HG03135 (cell line): ENCODE measurements at regions not wholly inside any gene's neighbourhood (a gene's known extent, or its start where the extent isn't known, plus 50 kb on each side); places are given as distances from the start of the nearest gene placed in this dataset.

ENCODE experiments used
- ATAC-seq: cut with Tn5 transposase; IDR thresholded peaks from one replicate; pipeline ENCODE4 v1.9.1; 2021; ENCODE audit warnings: mild to moderate bottlenecking, moderate library complexity; ENCODE audit not compliant: unreplicated experiment

GRCh38 chr4:133775881-133776280 is 425.7 kb downstream of the PABPC4L start:
- ATAC-seq, result no peak

- ATAC-seq, result no peak
Observed at GRCh38 chr4:133775469-133775868, 426.1 kb downstream of the PABPC4L start.

GRCh38 chr4:133759428-133759827 is 442.2 kb downstream of the PABPC4L start:
- no peak for ATAC-seq

- no peak for ATAC-seq
Observed at GRCh38 chr4:133741766-133742165, 459.8 kb downstream of the PABPC4L start.

- no peak for ATAC-seq
Observed at GRCh38 chr4:133720001-133720400, 481.6 kb downstream of the PABPC4L start.

- ATAC-seq, result no peak
Observed at GRCh38 chr4:133719098-133719497, 482.5 kb downstream of the PABPC4L start.

- no peak for ATAC-seq
Observed at GRCh38 chr4:133714211-133714610, 487.4 kb downstream of the PABPC4L start.

- no peak for ATAC-seq
Observed at GRCh38 chr4:133713340-133713739, 488.2 kb downstream of the PABPC4L start.

- no peak for ATAC-seq
Observed at GRCh38 chr4:133711817-133712216, 489.8 kb downstream of the PABPC4L start.

- no peak for ATAC-seq
Observed at GRCh38 chr4:133694416-133694815, 507.2 kb downstream of the PABPC4L start.

- ATAC-seq, result no peak
Observed at GRCh38 chr4:133683967-133684366, 517.6 kb downstream of the PABPC4L start.

- no peak for ATAC-seq
Observed at GRCh38 chr4:133668061-133668851, 519.2 kb downstream of the PCDH10 start.

GRCh38 chr4:133647206-133647605 is 498.1 kb downstream of the PCDH10 start:
- ATAC-seq, result no peak

- no peak for ATAC-seq
Observed at GRCh38 chr4:133641191-133641590, 492.1 kb downstream of the PCDH10 start.

GRCh38 chr4:133638751-133639150 is 489.7 kb downstream of the PCDH10 start:
- no peak for ATAC-seq

GRCh38 chr4:133637161-133637560 is 488.1 kb downstream of the PCDH10 start:
- no peak for ATAC-seq

GRCh38 chr4:133624744-133625143 is 475.6 kb downstream of the PCDH10 start:
- ATAC-seq, result no peak

GRCh38 chr4:133623847-133624246 is 474.8 kb downstream of the PCDH10 start:
- no peak for ATAC-seq

GRCh38 chr4:133621628-133622027 is 472.5 kb downstream of the PCDH10 start:
- ATAC-seq, result no peak

GRCh38 chr4:133620555-133620954 is 471.5 kb downstream of the PCDH10 start:
- no peak for ATAC-seq

GRCh38 chr4:133618963-133619362 is 469.9 kb downstream of the PCDH10 start:
- ATAC-seq, result no peak

- no peak for ATAC-seq
Observed at GRCh38 chr4:133600008-133600407, 450.9 kb downstream of the PCDH10 start.

- no peak for ATAC-seq
Observed at GRCh38 chr4:133598779-133599178, 449.7 kb downstream of the PCDH10 start.
